Lung (tissue), 11 donors: ENCODE measurements at regions not wholly inside any gene's neighbourhood (a gene's known extent, or its start where the extent isn't known, plus 50 kb on each side); places are given as distances from the start of the nearest gene placed in this dataset.
A peak's percentile ranks its signal among the peaks of the same experiment; 100 is the strongest.

ENCODE experiments used
- ATAC-seq: fragments of 200-7000 bp; cut with Tn5 transposase; one replicate; pipeline ENCODE4 v1.9.1; 2020; ENCODE audit warnings: moderate number of reproducible peaks; ENCODE audit not compliant: insufficient read depth, low FRiP score
- DNase-seq, 3 donors: peaks; one replicate each; pipeline ENCODE4 v3.0.0-alpha.2; 2013 to 2017
- H3K27ac ChIP-seq, 2 donors: one replicate each; pipeline ENCODE4 v1.5.1; 2013; ENCODE audit warnings: mild to moderate bottlenecking in 2 of 2, moderate library complexity in 2 of 2, control low read depth in 1 of 2, inconsistent platforms in 1 of 2, low read depth in 1 of 2, low read length in 1 of 2
- H3K27me3 ChIP-seq, 3 donors: one replicate each; pipeline ENCODE4 v1.5.1; 2013; ENCODE audit warnings: low read length in 2 of 3; ENCODE audit not compliant: control insufficient read depth in 3 of 3, insufficient read depth in 3 of 3
- H3K36me3 ChIP-seq, 4 donors: one replicate each; pipeline ENCODE4 v1.5.1; 2013; ENCODE audit warnings: low read length in 4 of 4, mild to moderate bottlenecking in 1 of 4, moderate library complexity in 1 of 4; ENCODE audit not compliant: control insufficient read depth in 4 of 4, insufficient read depth in 4 of 4
- H3K4me1 ChIP-seq, 5 donors: one replicate each; pipeline ENCODE4 v1.5.1; 2013; ENCODE audit warnings: low read length in 5 of 5, mild to moderate bottlenecking in 2 of 5, moderate library complexity in 1 of 5; ENCODE audit not compliant: control insufficient read depth in 5 of 5, insufficient read depth in 5 of 5
- H3K4me3 ChIP-seq: one replicate; pipeline ENCODE4 v1.5.1; 2013; ENCODE audit warnings: mild to moderate bottlenecking, control low read depth, moderate library complexity
- H3K9ac ChIP-seq, 2 donors: one replicate each; pipeline ENCODE4 v1.5.1; 2013; ENCODE audit warnings: low read length in 2 of 2, control low read depth in 1 of 2; ENCODE audit not compliant: insufficient read depth in 1 of 2
- H3K9me3 ChIP-seq, 4 donors: one replicate each; pipeline ENCODE4 v1.5.1; 2013; ENCODE audit warnings: low read length in 3 of 4, mild to moderate bottlenecking in 1 of 4, moderate library complexity in 1 of 4; ENCODE audit not compliant: control insufficient read depth in 4 of 4, insufficient read depth in 3 of 4
- CTCF ChIP-seq: IDR thresholded peaks from 2 replicates; pipeline ENCODE4 v1.5.1; 2012; ENCODE audit warnings: mild to moderate bottlenecking; ENCODE audit errors: control extremely low read depth, extremely low read depth
- WGBS, 2 donors: extraction: QIAGEN DNeasy Blood & Tissue Kit; methylation state at CpG; one replicate each; pipeline ENCODE4 v1.1.7; 2013; 5-methylcytosine and 5-hydroxymethylcytosine counted together
- donor health status: control.
- donor health status: control.
- donor health status: Bipolar disorder and iron deficiency.
- donor health status: healthy.
- donor health status: DM: yes; HTN: yes; CAD: no.

- Histone ChIP-seq H3K27ac (no peak overlapping the region), H3K4me3 (no peak overlapping the region), H3K9ac (no peak overlapping the region), H3K27me3 (peaks cover 0 to 5% (median 3%) of the 10 kb centered on the region in 3 donors), H3K9me3 (peaks cover 0 to 17% (median 4%) of the 10 kb centered on the region in 4 donors), H3K4me1 (peaks cover 0 to 12% (median 0%) of the 10 kb centered on the region in 5 donors), H3K36me3 (no peaks in the 10 kb centered on the region)
- no peak for DNase-seq
- 77 to 89% methylated on average over 9 of the region's 9 CpGs for WGBS, 2 donors
- no peak for TF ChIP-seq CTCF
- ATAC-seq = no peak
These were observed 174.4 kb upstream of the BCOR start for GRCh38 chrX:40272141-40272540.

GRCh38 chrX:40268188-40268520 is 170.4 kb upstream of the BCOR start:
- WGBS, 2 donors = 76% methylated on average over 4 of the region's 4 CpGs
- ATAC-seq = no peak
- peaks cover 0 to 7% (median under 1%) of the 10 kb centered on the region in 3 donors for H3K27me3 ChIP-seq

GRCh38 chrX:40267334-40268187 is 169.8 kb upstream of the BCOR start:
- DNase-seq (peak in 2 of 3 donors; percentile 37), ATAC-seq (no peak)
- Histone ChIP-seq H3K4me3 (no peak overlapping the region), H3K4me1 (peaks cover 0 to 19% (median 0%) of the 10 kb centered on the region in 5 donors), H3K9ac (peak overlapping the region in 1 of 2 donors; percentile 55), H3K9me3 (peaks cover 0 to 4% (median 0%) of the 10 kb centered on the region in 4 donors), H3K27me3 (peaks cover 0 to 7% (median 0%) of the 10 kb centered on the region in 3 donors), H3K27ac (peak overlapping the region in 1 of 2 donors; percentile 43), H3K36me3 (no peaks in the 10 kb centered on the region)
- TF ChIP-seq CTCF = no peak
- WGBS, 2 donors = 5 to 16% methylated on average over 14 to 29 of the region's 29 CpGs

More at GRCh38 chrX:40268188-40268520, 170.4 kb upstream of the BCOR start:
- no peak for TF ChIP-seq CTCF
- Histone ChIP-seq H3K36me3 (no peaks in the 10 kb centered on the region), H3K4me1 (peaks cover 0 to 14% (median 0%) of the 10 kb centered on the region in 5 donors), H3K27ac (no peak overlapping the region), H3K9me3 (peaks cover 0 to 4% (median 0%) of the 10 kb centered on the region in 4 donors), H3K9ac (no peak overlapping the region), H3K4me3 (no peak overlapping the region)
- DNase-seq = no peak
